PC-3 (cell line): ENCODE measurements at regions not wholly inside any gene's neighbourhood (a gene's known extent, or its start where the extent isn't known, plus 50 kb on each side); places are given as distances from the start of the nearest gene placed in this dataset.

Source experiments
- ATAC-seq: fragments of 200-7000 bp; cut with Tn5 transposase; 2 replicates; pipeline ENCODE4 v1.9.1; 2020; ENCODE audit warnings: mild to moderate bottlenecking, moderate library complexity
- BruUV-seq: library from RNA; stranded (reverse); fragments of 400-500 nt; replicated peaks from 2 replicates; lab custom pipeline; 2021; lab: Mats Ljungman, UMichigan
- CTCF ChIA-PET: fragments of 300-600 bp; sonication (Branson Sonifier 250); formaldehyde crosslinking; loops from one replicate; lab custom pipeline; 2022; ENCODE audit warnings: antibody characterized with exemption; lab: Charles Lee
- POLR2A ChIA-PET: fragments of 300-600 bp; sonication (Branson Sonifier 250); formaldehyde crosslinking; loops from one replicate; lab custom pipeline; 2022; ENCODE audit warnings: antibody characterized with exemption; ENCODE audit not compliant: unreplicated experiment; lab: Charles Lee
- DNase-seq: peaks from one replicate; pipeline ENCODE4 v3.0.0-alpha.2; 2015
- H2AFZ ChIP-seq: fragments of 300-600 bp; sonication (generic); 2 replicates; pipeline ENCODE4 v1.6.0; 2016; ENCODE audit warnings: antibody characterized with exemption, low read length
- H3F3A ChIP-seq: fragments of 300-600 bp; sonication (generic); one replicate; pipeline ENCODE4 v1.6.0; 2017; ENCODE audit warnings: antibody characterized with exemption, low read length, control low read depth, mild to moderate bottlenecking; ENCODE audit not compliant: unreplicated experiment
- H3K27ac ChIP-seq: fragments of 300-600 bp; sonication (generic); 2 replicates; pipeline ENCODE4 v1.5.1; 2016; ENCODE audit warnings: mild to moderate bottlenecking, low read length
- H3K27me3 ChIP-seq: fragments of 300-600 bp; sonication (generic); 2 replicates; pipeline ENCODE4 v1.6.1; 2016; ENCODE audit warnings: low read length, mixed read lengths
- H3K36me3 ChIP-seq: fragments of 300-600 bp; sonication (generic); 2 replicates; pipeline ENCODE4 v1.6.1; 2016; ENCODE audit warnings: low read depth, mixed run types, low read length, mixed read lengths
- H3K4me1 ChIP-seq: fragments of 300-600 bp; sonication (generic); 2 replicates; pipeline ENCODE4 v1.5.1; 2016; ENCODE audit warnings: low read length; ENCODE audit not compliant: insufficient read depth
- H3K4me2 ChIP-seq: fragments of 300-600 bp; sonication (generic); 2 replicates; pipeline ENCODE4 v1.6.0; 2016; ENCODE audit warnings: low read length
- H3K4me3 ChIP-seq: fragments of 300-600 bp; sonication (generic); 2 replicates; pipeline ENCODE4 v1.5.1; 2016; ENCODE audit warnings: mild to moderate bottlenecking, low read length, mixed read lengths
- H3K79me2 ChIP-seq: fragments of 300-600 bp; sonication (generic); 2 replicates; pipeline ENCODE4 v1.6.1; 2017; ENCODE audit warnings: low read length, mixed read lengths
- H3K9ac ChIP-seq: fragments of 300-600 bp; sonication (generic); 2 replicates; pipeline ENCODE4 v1.6.0; 2016; ENCODE audit warnings: mild to moderate bottlenecking, low read length
- H3K9me2 ChIP-seq: fragments of 300-600 bp; sonication (generic); replicated peaks from 2 replicates; pipeline ENCODE4 v1.6.1; 2016; ENCODE audit warnings: mixed run types, low read length, mixed read lengths
- H3K9me3 ChIP-seq: fragments of 300-600 bp; sonication (generic); 2 replicates; pipeline ENCODE4 v1.6.1; 2016; ENCODE audit warnings: low read length, mixed read lengths
- H4K20me1 ChIP-seq: fragments of 300-600 bp; sonication (generic); 2 replicates; pipeline ENCODE4 v1.6.1; 2016; ENCODE audit warnings: low read length, mixed read lengths
- CTCF ChIP-seq: fragments of 300-600 bp; sonication (generic); conservative IDR thresholded peaks from 2 replicates; pipeline ENCODE4 v1.5.1; 2017; ENCODE audit warnings: antibody characterized with exemption, low read depth, mild to moderate bottlenecking, low read length
- EZH2 ChIP-seq: fragments of 300-600 bp; sonication (generic); IDR thresholded peaks from one replicate; pipeline ENCODE4 v1.6.1; 2017; ENCODE audit warnings: antibody characterized with exemption, mild to moderate bottlenecking, low read length; ENCODE audit not compliant: unreplicated experiment
- EZH2phosphoT487 ChIP-seq: fragments of 300-600 bp; sonication (generic); IDR thresholded peaks from 2 replicates; pipeline ENCODE4 v1.6.1; 2018; ENCODE audit warnings: mild to moderate bottlenecking, antibody characterized with exemption, low read length, borderline replicate concordance
- intact Hi-C: fragments of 100-400 bp; cut with micrococcal nuclease; formaldehyde crosslinking; loops from 2 replicates; pipeline ENCODE4 v1.9.0; 2023

DNA sequence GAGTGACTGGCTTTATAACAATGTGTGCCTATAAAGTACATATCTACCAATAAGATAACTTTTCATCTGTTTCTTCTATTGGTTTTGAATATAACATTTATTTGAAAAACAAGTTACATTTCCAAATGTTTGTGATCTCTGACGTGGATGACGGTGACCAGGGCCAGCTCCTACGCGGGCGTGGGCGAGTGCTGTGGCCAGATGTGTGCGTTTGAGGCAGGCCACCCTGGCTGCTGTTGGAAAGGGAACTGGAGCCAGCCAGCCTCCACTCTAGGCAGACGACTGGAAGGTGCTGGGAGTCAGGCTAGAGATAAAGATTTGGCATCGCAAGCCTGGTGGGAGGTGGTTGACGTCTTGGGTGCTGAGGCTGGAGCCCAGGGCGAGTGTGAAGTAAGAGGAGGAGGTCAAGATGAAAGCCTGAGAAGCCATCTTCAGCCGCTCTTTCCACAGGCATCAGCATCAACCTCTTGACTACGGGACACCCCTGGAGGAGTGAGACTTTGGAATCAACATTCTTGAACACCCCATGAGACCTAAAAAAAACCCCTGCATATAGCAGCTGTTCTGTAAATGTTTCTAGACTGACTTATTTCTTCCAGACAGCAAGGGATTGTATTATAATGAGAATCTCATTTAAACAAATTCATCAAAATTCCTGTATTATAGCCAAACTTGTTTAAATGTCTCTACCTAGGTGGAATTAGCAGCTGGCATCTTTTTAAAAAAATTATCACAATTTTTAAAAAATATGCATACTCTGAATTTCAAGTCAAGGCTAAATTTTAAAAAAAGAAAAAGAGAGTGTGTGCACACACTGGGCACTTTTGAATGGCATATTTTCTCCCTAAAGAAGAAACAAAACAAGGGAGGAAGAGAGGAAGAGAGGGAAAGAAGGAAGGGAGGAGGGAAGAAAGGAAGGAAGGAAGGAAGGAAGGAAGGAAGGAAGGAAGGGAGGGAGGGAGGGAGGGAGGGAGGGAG is 112.5 kb upstream of the SLC44A3 start:
- ChIA-PET CTCF (no interaction called here), POLR2A (no interaction called here)
- intact Hi-C loops, result loop anchor here (2.0 kb wide), 1 partner anchor 21 kb away; no protein-coding TSS in a partner anchor

GRCh38 chr1:94702442-94702815 is 117.7 kb upstream of the SLC44A3 start:
- no peak overlapping the region for H2AFZ ChIP-seq
- H3K36me3 ChIP-seq, result no peaks in the 10 kb centered on the region
- CTCF ChIA-PET, result no interaction called here
- H4K20me1 ChIP-seq, result no peaks in the 10 kb centered on the region
- no peak overlapping the region for H3K9ac ChIP-seq
- TF ChIP-seq EZH2phosphoT487, result no peak
- peaks cover 10% of the 10 kb centered on the region for H3K4me1 ChIP-seq
- no peaks in the 10 kb centered on the region for H3K79me2 ChIP-seq
- POLR2A ChIA-PET, result no interaction called here
- no peak overlapping the region for H3K4me2 ChIP-seq
- no peak overlapping the region for H3K27ac ChIP-seq
- no peak overlapping the region for H3K4me3 ChIP-seq
- no peak for ATAC-seq
- H3F3A ChIP-seq, result no peaks in the 10 kb centered on the region
- no TSS peak for BruUV-seq
- H3K9me3 ChIP-seq, result no peaks in the 10 kb centered on the region
- H3K27me3 ChIP-seq, result no peaks in the 10 kb centered on the region
- intact Hi-C loops, result no loop called here
- no peak for DNase-seq
- no peaks in the 10 kb centered on the region for H3K9me2 ChIP-seq

More for the DNA sequence above, 112.5 kb upstream of the SLC44A3 start:
- no peaks in the 10 kb centered on the region for H3K9me3 ChIP-seq
- H2AFZ ChIP-seq, result no peak overlapping the region
- no peaks in the 10 kb centered on the region for H3K36me3 ChIP-seq
- H4K20me1 ChIP-seq, result no peaks in the 10 kb centered on the region
- no peaks in the 10 kb centered on the region for H3K79me2 ChIP-seq
- ATAC-seq, result peak; percentile 41
- H3K27ac ChIP-seq, result no peak overlapping the region
- no peaks in the 10 kb centered on the region for H3K27me3 ChIP-seq
- peaks cover 13% of the 10 kb centered on the region for H3K4me1 ChIP-seq
- peak; percentile 33 for DNase-seq
- no peaks in the 10 kb centered on the region for H3F3A ChIP-seq
- no peak overlapping the region for H3K4me3 ChIP-seq
- BruUV-seq, result no TSS peak
- no peak overlapping the region for H3K9ac ChIP-seq
- no peaks in the 10 kb centered on the region for H3K9me2 ChIP-seq
- no peak for TF ChIP-seq EZH2
- TF ChIP-seq EZH2phosphoT487, result no peak
- no peak for TF ChIP-seq CTCF
- H3K4me2 ChIP-seq, result no peak overlapping the region

GRCh38 chr1:94701796-94702441 is 118.2 kb upstream of the SLC44A3 start:
- ChIA-PET POLR2A (no interaction called here), CTCF (no interaction called here)
- Histone ChIP-seq H3K4me3 (no peak overlapping the region), H4K20me1 (no peaks in the 10 kb centered on the region), H3K4me2 (no peak overlapping the region), H3K27ac (no peak overlapping the region), H3K9me3 (no peaks in the 10 kb centered on the region), H3K9ac (no peak overlapping the region), H3K27me3 (no peaks in the 10 kb centered on the region), H3K36me3 (no peaks in the 10 kb centered on the region), H2AFZ (no peak overlapping the region), H3K9me2 (no peaks in the 10 kb centered on the region), H3K4me1 (peaks cover 5% of the 10 kb centered on the region), H3K79me2 (no peaks in the 10 kb centered on the region), H3F3A (no peaks in the 10 kb centered on the region)
- TF ChIP-seq CTCF, result no peak
- TF ChIP-seq EZH2phosphoT487, result no peak
- no peak for TF ChIP-seq EZH2
- intact Hi-C loops, result no loop called here
- ATAC-seq, result no peak
- no TSS peak for BruUV-seq
- DNase-seq, result no peak
